Activated CD8-positive, alpha-beta memory T cell treated with anti-CD3 and anti-CD28 coated beads for 1 hour (primary cell): ENCODE measurements at regions not wholly inside any gene's neighbourhood (a gene's known extent, or its start where the extent isn't known, plus 50 kb on each side); places are given as distances from the start of the nearest gene placed in this dataset.

Experiments used
- DNase-seq, 2 donors: peaks; one replicate each; pipeline ENCODE4 v3.0.0-alpha.2; 2020; ENCODE audit warnings: low read depth in 1 of 2; ENCODE audit errors: extremely low read depth in 1 of 2

DNA sequence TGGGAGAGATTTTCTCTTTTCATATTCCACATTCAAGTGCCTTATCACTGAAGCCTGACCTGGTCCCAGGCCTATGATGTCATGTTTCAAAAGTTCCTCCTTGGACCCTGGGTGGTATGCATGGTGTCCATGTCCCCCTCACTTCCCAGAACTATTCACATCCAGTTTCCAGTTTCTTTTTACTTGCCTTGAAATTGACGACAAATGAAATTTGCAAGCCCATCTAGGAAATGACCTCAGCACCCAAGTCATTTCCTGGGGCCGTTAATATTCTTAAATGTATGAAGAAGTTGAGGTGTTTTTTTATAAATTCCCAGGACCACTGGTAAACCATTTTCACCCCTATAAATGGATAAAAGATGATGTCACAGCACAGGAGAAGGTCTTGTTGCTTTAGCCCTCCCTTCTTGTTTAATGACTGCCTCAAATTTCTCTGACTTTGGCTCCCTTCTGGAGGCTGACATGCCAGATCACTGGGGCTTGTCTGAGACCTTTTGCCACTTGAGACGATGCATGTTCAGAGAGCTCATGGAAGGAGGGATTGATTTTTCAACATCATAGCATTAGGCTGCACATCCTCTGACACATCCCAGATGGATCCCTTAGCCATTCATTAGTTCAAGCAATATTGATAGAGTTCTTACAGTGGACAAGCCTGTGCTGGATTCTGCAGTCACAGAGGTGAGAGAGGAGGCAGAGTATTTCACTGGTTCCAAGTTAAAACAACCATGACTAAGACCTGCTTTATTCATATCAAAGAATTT lies 221.3 kb downstream of the PLPP3 start:
- no peak for DNase-seq

DNA sequence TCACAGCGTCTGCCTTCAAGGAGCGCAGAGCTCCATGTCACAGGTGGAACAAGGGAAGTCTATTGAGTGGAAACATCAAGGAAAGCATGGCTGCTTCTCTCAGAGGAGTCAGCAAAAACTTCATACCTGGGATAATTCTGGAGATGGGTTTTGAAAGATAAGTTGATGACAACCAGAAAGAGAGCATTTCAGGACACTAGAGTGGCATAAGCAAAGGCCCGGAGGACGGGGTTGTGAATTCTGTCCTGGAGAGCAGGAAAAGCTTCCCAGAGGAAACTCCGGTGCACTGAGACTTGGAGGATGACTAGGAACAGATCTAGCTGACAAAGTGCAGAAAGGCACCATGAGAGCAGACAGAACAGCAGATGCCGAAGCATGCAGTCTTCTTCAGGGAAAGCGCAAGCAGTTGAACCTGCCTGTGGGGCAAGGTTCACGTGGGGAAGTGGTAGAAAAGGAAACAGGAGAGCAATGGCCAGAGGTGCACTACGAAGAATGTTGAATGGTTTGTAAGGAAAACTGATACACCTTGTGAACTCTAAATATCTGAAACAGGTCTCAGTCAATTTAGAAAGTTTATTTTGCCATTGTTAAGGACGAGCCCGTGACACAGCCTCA lies 222.9 kb downstream of the PLPP3 start:
- no peak for DNase-seq

DNA sequence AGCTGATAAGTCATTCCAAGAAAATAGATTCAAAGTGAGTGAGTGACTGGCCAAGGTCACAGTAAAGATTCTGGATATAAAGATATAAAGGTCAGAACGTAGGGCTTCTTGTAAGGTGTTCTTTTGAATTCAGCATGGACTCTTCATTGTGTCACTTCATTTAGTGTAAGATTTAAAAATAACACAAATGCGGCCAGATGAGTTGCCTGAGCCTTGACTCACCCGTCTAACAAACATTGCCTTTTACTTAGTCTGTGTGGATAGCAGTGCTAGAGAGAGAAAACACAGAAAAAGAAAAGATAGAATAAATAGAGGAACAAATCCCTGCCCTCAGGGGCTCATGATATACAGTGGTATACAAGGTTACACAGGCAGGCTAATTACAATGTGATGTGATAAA lies 223.4 kb downstream of the PLPP3 start:
- DNase-seq, result no peak

DNA sequence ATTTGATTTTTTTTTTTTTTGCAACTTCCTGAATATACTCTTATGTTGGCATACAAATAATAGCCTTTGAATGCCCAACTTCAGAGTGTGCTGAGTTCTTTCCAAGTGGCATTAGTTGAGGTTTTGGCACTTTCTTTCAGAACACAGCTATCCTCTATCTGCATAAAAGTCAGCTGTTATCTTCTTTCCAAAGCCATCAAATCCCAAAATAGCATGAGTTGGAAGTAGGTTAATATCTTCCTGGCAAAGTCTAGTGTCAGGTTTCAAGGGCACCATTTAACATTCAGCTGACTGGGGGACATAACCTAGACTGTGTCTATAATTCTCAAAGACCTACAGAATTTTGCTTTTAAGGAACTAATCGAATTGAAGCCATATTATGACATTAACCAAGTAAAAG lies 223.9 kb downstream of the PLPP3 start:
- DNase-seq, result no peak

DNA sequence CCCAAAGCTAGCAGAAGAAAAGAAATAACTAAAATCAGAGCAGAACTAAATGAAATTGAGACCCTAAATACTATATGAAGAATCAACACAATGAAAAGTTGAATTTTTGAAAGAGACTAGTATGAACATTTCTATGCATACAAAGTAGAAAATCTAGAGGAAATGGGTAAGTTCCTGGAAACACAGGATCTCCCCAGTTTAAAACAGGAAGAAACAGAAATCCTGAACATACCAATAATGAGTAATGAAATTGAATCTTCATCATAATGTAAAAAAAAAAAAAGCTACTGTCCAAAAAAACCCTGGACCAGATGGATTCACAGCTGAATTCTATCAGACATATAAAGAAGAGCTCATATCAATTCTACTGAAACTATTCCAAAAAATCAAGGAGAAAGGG lies 233.5 kb downstream of the PLPP3 start:
- no peak for DNase-seq

DNA sequence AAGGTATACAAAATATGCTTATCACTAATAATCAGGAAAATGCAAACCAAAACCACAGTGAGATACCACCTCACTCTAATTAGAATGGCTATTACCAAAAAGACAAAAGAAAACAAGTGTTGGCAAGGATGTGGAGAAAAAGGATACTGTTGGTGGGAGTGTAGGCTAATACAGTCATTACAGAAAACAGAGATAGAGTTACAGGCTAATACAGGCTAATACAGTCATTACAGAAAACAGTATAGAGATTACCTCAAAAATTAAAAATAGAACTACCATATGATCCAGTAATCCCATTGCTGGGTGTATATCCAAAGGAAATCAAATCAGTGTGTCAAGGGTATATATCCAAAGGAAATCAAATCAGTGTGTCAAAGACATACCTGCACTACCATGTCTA lies 238.4 kb downstream of the PLPP3 start:
- DNase-seq, result no peak

DNA sequence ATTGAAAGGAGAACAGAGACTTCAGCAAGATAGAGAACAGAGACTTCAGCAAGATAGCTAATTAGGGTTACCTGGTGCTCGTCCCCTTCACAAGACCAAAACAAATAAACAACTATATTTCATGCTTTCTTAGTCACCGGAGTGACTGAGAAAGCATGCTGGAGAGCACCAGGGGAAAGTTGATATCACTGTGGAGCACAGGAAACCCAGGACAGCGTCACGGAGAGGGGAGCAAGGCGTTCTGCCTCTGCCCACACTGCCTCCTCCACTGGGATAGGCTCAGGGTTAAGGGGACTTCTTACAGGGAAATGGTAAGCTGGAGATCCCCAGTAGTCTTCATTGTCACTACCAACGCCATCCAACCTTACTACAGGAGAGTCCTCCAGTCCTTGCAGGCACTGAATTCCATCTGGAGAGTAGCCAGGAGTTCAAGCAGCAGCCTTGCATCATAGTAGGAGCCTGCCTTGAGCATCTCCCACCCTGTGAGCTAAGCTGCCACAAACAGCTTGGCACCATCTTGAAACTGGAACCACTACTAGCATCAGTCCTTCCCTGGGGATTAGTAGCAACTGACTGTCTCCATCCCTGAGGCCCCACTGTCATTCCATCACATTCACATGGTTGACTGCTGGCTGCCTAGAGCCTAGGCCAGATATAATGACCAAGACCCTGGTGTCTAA lies 239.4 kb downstream of the PLPP3 start:
- no peak for DNase-seq

DNA sequence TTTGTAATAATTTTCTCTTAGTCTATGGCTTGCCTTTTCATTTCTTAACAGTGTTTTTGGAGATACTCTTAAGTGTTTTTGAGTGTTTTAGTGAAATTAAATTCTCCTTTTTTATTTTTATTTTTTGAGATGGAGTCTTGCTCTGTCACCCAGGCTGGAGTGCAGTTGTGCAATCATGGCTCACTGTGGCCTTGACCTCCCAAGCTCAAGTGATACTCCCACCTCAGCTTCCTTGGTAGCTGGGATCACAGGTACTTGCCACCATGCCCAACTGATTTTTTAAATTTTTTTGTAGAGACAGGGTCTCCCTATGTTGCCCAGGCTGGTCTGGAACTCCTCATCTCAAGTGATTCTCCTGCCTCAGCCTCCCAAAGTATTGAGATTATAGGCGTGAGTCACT lies 240.3 kb downstream of the PLPP3 start:
- DNase-seq, result no peak

DNA sequence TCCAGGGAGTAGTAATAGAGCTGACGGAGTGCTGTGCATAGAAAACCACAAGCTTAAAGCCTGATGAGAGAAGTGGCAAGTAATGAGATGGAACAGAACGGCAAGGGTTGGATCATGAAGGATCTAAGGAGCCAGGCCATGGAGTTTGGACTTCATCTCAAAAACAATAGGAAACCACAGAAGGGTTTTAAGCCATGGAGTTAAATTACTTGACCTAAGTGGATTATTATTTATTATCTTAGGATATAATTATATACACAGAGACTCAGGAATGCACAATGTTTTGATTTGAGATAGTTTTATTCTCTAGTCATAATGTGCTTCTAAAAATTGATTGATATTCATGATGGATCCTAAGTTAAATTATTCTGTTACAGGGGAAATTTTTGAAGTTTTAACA lies 242.4 kb downstream of the PLPP3 start:
- no peak for DNase-seq

DNA sequence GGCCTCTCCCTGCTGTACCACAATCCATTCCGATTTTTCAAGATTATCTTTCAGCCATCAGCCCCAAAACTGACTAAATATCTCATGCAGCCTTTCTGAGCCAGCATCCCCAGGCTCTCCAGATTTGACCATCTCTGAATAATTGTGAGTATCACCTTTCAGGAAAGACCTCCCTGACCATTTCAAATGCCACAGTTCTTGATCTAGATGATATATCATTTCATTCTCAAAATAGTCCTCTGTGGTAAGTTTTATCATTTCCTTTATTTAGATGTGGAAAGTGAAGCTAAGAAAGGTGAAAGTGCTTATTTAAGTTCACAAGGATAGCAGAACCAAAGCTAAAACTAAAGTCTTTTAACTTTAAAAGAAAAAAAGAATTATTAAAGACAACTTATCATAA lies 244.0 kb downstream of the PLPP3 start:
- no peak for DNase-seq

DNA sequence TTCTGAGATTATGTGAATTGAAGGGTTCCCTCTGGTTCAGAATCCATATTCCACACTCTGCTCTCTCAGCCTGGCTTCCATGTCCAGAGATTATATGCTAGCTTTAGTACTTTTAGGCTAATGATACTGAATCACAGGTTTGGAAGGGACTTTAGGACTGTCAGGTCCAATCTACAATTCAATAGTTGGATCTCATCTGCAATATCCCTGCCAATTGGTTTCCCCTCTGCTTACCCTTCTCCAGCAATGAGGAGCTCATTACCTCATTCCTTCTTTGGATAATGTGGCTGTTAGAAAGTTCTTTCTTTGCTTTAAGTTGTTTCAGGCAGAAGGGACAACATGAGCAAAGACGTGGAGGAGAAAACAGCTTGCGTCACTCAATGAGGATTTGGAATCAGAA lies 245.3 kb downstream of the PLPP3 start:
- no peak for DNase-seq

DNA sequence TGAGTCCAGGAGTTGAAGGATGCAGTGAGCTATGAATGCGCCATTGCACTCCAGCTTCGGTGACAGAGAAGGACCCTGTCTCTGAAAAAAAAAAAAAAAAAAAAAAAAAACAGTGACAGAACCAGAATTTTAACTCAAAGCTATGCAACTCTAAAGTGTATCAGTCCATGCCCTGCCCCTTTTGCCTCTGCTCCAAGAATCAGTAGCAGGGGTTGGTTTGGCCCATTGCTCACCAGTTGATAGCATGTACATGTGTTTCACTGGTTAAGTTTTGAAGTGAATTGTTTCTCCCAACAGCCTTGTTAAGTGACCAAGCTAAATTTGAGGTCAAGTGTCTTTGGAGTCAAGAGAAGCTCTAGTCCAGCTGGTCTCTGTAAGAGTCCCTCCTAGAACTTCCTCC lies 245.9 kb downstream of the PLPP3 start:
- DNase-seq, result no peak

DNA sequence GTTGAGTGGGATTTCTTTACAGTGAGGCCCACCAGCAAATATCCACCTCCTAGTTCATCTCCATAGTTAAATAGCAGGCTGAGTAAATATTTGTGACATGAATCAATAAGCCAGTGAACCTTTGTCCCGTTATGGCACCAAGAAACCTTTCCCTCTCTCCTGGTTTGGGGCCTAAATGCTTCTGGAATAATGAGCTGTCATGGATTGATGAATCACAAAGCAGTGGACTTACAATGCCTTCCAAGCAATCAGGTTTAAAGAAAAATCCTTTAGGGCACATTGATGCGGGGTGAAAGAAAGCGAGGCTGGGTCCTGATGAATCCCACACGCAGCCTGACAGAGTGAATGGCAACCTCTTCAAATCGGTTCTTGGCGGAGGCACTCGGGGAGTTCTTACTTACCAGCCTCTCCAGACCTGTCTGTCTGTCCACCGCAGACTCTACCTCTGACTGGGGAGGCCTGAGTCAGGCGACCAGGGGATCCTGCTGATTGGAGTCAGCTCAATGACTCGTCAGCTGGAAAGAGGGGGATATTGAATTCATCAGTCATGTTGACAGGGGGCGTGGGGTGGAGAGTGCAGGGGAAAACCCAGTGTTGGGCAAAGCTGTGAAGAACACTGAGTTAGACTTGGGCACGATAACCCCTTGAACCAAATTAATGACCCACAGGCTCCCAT lies 247.3 kb downstream of the PLPP3 start:
- DNase-seq, result no peak

DNA sequence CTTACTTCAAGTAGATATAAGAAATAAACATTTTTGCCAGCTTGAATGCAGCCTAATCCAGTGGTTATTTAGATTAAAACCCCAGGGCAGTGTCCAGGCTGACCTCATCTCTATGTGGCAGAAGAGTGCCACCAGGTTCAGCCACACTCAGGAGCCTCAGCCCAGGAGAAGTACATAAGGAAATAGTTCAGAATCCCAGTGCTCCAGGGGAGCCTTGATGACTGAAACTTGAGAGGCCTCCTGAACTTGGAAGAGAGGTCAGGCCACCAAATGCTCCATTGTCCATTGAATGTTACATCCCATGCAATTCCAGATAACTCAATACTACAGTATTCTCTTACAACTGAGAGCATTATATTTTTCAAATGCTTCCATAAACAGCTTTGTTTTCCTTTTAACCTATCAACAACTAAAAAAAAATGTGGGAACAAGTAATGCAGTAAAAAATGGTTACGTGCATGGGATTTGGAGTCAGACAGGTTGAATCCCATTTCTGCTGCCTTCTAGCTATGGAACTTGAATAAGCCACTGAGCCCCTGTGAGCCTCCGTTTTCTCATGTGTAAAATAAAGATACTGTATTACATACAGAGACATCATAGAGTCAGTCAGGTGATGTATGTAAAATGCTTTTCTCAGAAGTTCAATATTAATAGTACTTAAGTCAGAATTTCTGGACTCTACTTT lies 248.0 kb downstream of the PLPP3 start:
- DNase-seq, result no peak

DNA sequence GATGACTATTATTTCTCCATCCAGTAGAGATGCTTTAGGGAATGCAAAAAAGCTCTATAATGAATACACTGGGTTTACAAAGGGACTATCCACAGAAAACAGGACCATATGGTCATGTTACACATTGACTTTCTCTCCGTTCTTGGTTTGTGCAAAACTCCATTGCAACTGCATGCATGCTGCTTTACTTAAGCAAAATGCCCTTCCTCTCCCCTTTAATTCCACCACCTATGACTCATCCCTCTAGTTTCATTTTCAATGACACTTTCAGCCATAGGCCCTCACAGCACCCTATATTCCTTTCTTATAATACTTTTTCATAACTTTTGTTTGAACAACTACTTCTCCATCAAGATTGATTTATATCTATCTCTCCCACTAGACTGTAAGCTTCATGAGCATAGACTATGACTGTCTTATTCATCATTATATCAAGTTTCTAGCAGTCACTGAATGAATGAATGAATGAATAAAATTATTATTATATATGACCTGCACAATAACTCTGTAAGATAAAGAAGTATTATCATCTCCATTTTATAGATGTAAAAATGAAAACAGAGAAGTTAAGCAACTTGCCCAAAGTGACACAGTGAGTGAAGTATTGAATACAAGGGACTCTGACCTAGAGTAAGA lies 248.9 kb downstream of the PLPP3 start:
- DNase-seq, result no peak

DNA sequence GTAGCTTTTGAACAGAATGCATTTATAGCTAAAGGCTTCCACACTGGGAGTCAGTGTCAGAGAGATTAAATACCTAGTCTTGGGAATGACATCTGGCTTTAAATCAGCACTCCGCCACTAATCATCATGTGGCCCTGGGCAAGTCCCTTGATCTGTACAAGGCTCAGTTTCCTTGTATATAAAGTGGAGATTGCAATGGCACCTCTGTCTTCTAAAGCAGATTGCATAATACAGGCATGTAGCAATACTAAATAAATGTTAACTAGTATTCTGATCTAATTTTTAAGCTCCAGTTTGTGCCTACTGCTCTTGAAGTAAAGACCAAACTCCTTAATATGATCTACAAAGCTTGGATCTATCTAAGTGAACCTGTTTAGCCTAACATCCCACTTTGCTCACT lies 249.4 kb downstream of the PLPP3 start:
- no peak for DNase-seq

DNA sequence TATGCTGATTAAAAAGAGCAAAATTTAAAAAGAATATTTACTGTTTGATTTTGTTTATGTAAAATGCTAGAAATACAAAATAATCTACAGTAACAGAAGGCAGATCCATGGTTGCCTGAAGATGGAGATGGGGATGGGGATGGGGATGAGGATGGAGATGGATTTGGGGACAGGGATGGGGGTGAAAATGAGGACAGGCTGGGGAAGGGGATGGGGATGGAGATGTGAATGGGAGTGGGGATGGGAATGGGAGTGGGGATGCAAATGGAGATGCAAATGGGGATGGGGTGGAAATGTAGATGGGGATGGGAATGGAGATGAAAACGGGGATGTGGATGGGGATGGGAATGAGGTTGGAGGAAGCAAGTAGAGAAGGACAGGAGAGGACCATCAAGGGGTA lies 252.2 kb downstream of the PLPP3 start:
- DNase-seq, result no peak

DNA sequence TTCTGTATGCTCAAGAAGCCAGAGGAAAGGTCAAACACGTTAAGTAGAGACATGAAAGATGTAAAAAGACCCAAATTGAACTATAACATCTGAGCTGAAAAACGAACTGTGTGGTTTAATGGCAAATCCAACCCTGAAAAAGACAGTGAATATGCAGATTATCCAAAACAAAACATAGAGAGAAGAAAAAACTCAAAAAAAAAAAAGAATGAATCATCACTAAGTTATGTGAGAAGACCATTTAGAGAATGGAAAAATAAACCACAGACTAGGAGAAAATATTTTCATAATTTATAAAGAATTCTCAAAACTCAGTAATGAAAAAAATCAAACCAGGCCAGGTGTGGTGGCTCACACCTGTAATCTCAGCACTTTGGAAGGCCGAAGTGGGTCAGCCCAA lies 253.3 kb downstream of the PLPP3 start:
- no peak for DNase-seq

DNA sequence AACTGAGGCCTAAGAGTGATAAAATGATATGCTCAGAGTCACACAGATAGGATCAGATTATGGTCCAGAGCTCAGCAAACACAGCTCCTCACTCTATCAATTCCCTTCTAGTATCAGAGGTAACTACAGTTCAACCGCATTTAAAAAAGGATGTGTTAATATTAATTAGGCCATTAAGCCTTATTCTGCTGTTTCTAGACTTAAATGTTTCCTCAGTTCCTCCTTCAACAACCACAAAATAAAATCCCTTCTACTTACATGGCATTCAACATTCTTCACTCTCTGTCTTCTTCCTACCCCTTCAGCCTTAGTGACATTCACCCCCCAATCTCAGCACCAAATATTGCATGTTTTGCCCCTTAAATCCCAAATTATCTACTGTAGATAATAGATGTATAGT lies 254.9 kb downstream of the PLPP3 start:
- DNase-seq, result no peak

DNA sequence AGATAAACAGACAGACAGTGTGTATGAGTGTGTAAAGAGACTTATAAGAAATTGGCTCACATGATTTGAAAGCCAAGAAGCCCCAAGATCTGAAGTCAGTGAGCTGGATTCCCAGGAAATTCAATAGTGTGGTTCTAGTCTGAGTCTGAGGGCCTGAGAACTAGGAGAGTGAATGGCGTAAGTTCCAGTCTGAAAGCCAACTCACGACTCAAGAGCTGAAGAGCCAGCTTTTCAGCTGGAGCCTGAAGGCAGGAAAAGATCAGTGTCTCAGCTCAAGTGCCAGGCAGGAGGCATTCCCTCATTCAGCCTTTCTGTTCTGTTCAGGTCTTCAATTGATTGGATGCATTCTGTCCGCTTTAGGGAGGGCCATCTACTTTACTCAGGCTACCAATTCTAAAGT lies 257.2 kb downstream of the PLPP3 start:
- no peak for DNase-seq

DNA sequence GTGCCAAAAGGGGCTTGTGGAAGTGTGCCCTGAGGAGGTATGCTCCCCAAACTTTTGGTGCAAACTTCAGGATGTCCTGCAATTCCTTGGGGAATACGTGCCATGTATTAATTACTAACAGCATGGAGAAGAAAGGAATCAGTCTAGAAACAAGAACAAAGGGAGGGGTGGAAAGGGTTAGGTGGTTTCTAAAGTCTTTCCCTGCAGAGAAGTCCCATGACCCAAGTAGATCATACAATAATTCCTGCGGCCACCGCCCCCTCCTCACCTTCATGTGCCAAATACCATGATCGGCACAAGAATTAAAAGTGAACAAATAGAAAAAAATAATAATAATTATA lies 258.2 kb downstream of the PLPP3 start:
- DNase-seq, result no peak
